Thyroid gland (tissue), 4 donors: ENCODE measurements at regions not wholly inside any gene's neighbourhood (a gene's known extent, or its start where the extent isn't known, plus 50 kb on each side); places are given as distances from the start of the nearest gene placed in this dataset.

Experiments
- POLR2A ChIP-seq, 2 donors: fragments of 450-650 bp; IDR thresholded peaks; one replicate each; pipeline ENCODE4 v1.6.1; 2017; ENCODE audit warnings: antibody characterized with exemption in 2 of 2, mild to moderate bottlenecking in 2 of 2, moderate library complexity in 1 of 2
- TF ChIP-seq, protein P1 (sequence below), 6 experiments: fragments of 200-600 bp in 3 of 6; fragments of 450-650 bp in 3 of 6; sonication (generic) in 3 of 6; IDR thresholded peaks; one replicate each; pipeline ENCODE4 v1.5.1; 2016 to 2019; ENCODE audit warnings: antibody characterized with exemption in 6 of 6, mild to moderate bottlenecking in 2 of 6, inconsistent platforms in 1 of 6, moderate library complexity in 1 of 6

DNA sequence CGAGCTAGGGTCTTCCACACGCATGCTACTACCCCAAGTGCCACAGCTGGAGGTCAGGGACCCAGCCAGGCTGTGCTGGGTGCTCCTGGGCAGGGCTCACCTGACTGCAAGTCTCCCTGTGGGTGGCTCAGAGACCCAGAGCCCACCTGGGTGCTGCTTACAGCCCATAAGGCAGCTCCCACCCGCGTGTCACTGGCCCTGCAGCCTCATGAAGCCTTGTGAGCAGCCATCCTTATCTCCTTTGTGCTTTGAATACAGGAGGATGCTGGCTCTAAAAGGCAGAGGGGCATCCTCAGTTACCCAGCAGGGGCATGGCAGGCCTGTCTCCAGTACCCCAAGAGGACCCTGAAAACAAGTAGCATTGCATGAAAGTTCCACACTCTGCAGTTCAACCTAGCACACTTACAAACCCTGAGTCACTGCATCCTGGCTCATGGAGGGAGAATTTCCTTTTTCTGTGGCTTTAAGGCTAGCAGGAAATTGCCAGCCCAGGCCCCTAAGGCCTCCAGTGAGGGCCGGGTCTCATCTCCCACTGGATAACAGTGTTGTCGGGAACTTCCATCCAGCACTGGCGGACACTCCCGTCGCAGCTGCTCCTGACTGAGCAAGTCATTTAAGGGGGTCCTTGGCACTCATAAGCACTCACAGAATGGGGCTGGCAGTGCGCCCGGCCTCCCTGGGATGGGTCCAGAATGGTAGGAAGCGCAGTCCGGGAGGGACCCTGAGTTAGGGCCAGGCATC is 137.1 kb downstream of the RPIA start:
- TF ChIP-seq, protein P1, sequence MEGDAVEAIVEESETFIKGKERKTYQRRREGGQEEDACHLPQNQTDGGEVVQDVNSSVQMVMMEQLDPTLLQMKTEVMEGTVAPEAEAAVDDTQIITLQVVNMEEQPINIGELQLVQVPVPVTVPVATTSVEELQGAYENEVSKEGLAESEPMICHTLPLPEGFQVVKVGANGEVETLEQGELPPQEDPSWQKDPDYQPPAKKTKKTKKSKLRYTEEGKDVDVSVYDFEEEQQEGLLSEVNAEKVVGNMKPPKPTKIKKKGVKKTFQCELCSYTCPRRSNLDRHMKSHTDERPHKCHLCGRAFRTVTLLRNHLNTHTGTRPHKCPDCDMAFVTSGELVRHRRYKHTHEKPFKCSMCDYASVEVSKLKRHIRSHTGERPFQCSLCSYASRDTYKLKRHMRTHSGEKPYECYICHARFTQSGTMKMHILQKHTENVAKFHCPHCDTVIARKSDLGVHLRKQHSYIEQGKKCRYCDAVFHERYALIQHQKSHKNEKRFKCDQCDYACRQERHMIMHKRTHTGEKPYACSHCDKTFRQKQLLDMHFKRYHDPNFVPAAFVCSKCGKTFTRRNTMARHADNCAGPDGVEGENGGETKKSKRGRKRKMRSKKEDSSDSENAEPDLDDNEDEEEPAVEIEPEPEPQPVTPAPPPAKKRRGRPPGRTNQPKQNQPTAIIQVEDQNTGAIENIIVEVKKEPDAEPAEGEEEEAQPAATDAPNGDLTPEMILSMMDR (IDR thresholded peaks at IDR 0.05), result no peak
- TF ChIP-seq POLR2A (IDR thresholded peaks at IDR 0.05), result no peak
